CD4-positive, alpha-beta T cell treated with Interleukin-4 for 4 hours (primary cell): ENCODE measurements at regions not wholly inside any gene's neighbourhood (a gene's known extent, or its start where the extent isn't known, plus 50 kb on each side); places are given as distances from the start of the nearest gene placed in this dataset.

Experiments
- DNase-seq: peaks from one replicate; pipeline ENCODE4 v3.0.0-alpha.2; 2020

DNA sequence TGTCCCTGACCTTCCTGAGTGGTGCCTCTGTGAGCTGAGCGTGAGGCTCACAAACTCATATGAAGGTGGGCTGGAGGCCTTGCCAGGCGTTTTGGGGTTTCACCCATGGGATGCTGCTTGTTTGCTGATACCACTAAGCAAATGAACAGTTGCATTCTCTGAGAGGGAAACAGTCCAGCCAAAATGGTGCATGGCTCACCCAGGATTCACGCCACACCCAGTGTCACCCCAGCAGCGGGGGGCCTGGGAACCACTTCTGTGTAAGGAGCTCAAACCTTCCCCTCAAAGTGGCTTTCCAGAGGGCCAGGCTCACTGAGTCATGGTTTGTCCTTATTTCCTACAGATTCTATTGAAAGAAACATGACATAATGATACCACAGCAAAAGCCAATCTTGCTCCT is 928.1 kb downstream of the TBC1D22A start:
- DNase-seq, result no peak

GRCh38 chr22:47690166-47690565 is 927.7 kb downstream of the TBC1D22A start:
- DNase-seq, result no peak

GRCh38 chr22:47687776-47688175 is 925.3 kb downstream of the TBC1D22A start:
- DNase-seq, result no peak

- DNase-seq, result no peak
Measured at GRCh38 chr22:47687346-47687655, 924.9 kb downstream of the TBC1D22A start.

GRCh38 chr22:47686594-47687345 is 924.3 kb downstream of the TBC1D22A start:
- DNase-seq, result no peak

GRCh38 chr22:47681411-47682165 is 919.1 kb downstream of the TBC1D22A start:
- no peak for DNase-seq

DNA sequence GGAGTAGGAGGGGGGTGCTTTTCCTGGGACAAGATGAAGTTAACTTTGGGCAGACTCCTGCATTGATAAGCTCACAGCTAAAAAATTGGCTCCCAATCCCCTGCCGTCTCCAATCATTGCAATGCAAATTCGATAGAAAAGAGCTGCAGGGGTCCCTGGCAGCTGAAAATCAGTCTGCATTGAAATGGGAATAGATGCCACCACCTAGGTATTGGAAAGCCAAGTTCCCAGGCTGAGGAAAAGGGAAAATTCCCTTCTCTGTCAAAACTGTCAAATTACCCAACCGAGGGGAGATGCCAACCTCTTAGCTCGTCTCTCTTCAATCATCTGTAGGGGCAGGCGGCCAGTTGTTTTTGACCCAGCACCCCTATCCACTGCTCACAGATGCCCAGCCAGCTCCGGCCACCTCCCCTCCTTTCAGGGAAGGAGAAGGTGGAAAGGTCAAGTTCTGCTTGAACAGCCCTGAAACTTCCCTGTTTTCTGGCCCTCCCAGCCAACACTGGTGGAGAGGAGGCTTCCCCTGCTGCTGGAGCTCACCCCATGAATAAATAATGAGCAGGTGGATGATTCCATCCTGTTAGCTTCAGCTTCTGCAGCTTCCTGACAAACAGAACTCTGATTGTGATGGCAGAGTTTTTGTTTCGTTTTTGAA is 916.3 kb downstream of the TBC1D22A start:
- DNase-seq, result no peak

DNA sequence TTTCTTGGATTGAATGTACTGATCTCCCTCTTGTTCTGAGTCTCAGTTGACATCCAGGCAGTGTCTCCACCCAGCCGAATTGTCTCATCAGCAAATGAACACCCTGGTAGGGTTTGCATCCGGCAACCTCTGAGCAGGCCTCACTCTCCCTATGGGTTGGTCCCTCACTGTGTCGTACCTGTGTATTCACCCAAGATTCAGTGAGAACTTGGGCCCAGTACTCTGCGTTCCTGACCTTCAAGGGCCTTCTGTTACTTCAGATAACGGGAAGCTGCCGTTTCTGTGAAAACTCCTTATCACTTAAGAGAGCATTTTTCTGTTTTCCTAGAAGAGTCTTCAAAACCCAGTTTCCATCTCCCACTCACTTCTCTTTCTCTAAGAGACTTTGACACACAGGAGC is 915.6 kb downstream of the TBC1D22A start:
- no peak for DNase-seq

DNA sequence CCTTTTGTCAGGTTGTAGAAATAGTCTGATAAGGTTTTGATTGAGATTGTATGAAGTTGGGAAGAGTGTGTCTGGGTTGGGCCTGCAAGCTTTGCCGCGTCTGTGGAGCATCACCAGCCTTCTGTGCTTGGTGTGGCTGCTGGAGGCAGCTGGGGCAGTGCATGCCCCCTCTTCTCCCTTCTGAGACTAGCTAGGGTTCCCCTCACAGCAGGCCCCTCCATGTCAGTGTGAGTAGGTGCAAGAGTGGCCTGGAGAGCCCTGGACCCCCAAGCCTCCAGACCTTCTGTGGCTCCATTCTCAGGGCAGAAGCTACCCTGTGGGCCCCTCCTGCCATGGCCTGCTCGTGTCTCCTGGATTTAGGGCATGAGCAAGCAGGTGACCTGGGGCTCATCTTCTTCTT is 914.2 kb downstream of the TBC1D22A start:
- DNase-seq, result no peak

DNA sequence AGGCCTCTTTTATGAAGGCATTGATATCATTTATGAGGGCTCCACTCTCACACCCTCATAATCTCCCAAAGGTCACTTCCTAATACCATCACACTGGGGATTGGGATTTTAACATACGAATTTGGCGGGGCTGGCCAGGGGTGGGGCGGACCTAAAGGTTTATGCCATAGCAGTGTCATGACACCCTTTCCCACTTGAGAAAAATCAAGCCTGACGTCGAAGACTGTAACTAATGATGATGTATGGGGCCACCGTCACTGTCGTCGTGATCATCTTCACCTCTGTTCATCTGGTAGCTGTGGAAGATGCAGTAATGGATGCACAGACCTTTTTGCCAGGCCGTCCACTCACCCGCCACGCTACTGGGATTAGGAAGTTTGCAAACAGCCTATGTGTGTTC is 912.1 kb downstream of the TBC1D22A start:
- DNase-seq, result no peak

- DNase-seq, result no peak
Measured at GRCh38 chr22:47673557-47673956, 911.1 kb downstream of the TBC1D22A start.

GRCh38 chr22:47672526-47672925 is 910.1 kb downstream of the TBC1D22A start:
- no peak for DNase-seq

- DNase-seq, result no peak
Measured at GRCh38 chr22:47665151-47665550, 902.7 kb downstream of the TBC1D22A start.

DNA sequence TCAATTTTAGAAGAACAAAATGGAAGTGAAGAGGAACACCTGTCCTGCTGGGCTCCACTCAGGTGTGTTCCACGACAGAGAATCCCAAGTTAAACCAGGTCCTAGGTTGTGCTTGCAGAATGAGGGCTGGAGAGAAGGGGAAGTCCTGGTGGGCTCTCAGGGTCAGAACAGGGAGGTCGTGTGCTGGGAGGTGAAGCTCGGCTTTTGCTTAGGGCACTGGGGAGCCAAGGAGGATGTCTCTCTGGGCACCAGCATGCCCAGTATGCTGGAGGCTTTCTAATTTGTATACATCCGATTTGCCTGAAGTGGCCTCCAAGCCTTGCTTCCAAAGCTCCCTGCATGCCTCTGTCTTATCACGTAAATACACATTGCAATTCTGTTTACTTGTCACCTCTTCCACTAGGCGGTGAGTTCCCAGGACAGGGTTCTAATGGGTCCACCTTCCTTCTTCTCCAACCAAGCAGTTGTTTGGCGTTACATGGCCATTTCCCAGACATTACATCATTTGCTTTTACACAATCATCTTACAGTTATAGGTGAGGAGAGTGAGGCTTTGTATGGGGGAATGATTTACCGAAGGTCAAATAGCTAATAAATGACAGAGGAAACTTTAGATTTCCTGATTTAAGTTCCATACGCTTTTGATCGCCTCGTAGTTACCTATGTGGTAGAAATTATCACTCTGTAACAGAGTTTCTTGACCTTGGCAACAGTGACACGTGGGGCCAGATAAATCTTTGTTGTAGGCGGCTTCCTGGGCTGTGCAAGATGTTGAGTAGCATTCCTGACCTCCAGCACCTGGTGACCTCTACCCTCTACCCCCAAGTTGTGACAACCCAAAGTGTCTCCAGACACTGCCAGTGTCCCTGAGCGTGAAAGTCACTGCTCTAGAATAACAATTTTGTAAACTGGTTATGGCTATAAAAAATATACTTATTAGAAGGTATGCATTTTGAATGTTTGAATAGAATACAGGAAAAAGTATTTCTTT is 901.5 kb downstream of the TBC1D22A start:
- no peak for DNase-seq

DNA sequence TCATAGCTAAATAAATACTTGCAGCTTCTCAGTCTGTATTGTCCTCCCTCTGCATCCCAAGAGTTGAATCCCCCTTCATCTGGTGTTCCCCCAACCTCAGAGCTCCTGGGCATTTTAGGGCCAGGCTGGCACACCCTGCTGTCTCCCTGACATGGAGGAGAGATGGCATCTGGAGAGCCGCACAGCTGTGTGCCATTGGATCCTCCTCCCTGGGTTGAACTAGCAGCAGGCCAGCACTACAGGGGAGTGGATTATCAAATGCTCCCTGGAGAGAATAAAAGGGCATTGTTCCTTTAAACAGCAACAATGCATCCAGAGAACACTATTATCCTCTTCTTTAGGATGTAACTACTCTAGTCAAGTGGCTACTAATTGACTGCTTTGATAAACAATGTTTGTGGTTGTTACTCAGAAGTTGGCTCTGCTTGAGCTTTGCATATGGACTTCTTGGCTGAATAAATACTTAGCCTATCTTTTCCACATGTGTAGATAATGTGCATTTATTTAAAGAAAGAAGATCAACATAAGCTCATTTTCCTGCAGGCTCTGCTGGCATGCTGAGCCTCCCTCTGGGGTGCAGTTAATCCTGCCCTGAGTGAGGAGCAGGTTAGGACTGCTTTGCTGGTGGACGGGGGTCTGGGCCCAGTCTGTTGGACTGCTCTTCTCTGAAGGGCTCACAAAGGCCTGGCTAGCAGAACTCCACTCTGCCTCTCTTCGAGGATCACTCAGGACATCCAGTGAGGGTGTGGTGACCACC is 897.2 kb downstream of the TBC1D22A start:
- DNase-seq, result no peak

DNA sequence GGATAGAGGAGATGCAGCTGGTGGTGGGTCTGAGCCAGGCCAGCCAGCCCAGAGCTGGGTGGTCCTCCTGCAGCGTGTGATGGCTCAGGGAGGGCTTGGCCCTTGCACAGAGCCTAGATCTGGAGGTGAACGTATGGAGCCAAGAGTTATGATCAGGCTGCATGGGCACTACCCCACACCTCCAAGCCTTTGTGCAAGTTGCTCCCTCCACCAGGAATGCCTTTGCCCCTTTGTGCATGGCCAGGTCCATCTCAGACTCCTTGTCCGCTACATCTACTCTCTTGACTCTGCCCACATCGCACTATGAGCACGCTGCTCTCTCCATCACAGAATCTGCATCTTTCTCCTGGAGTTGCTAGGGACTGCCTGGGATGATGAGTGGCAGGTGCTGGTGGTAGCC is 895.7 kb downstream of the TBC1D22A start:
- DNase-seq, result no peak

GRCh38 chr22:47657224-47657623 is 894.8 kb downstream of the TBC1D22A start:
- DNase-seq, result no peak

- DNase-seq, result no peak
Measured at GRCh38 chr22:47656806-47657205, 894.4 kb downstream of the TBC1D22A start.

DNA sequence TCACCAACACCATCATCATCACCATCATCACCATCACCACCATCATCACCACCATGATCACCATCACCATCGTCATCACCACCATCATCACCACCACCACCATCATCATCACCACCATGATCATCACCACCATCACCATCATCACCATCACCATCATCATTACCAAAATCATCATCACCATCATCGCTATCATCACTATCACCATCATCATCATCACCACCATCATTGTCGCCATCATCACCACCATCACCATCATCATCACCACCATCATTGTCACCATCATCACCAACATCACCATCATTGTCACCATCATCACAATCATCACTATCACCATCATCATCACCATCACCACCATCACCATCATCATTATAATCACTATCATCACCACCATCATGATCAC is 893.5 kb downstream of the TBC1D22A start:
- DNase-seq, result no peak

GRCh38 chr22:47654922-47655491 is 892.6 kb downstream of the TBC1D22A start:
- no peak for DNase-seq

DNA sequence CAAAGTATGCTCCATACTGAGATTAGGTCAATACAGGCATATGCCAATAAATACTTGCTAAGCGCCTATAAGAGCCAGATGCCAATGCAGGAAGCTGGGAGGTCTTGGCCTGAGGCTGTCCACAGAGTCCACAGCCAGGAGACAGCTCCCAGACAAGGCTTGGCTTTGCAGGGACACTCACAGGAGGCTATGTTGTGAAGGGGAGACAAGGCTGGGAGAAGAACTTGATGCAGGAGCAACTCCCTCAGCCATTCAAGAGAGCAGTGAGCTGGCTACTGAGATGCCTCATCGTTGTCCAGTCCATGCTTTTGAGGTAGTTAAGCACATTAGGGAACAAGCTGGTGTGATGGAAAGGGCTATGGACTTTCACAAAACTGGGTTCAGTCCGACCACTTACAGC is 891.5 kb downstream of the TBC1D22A start:
- no peak for DNase-seq
